ENCODE measurements at regions not wholly inside any gene's neighbourhood (a gene's known extent, or its start where the extent isn't known, plus 50 kb on each side); places are given as distances from the start of the nearest gene placed in this dataset.
A peak's percentile ranks its signal among the peaks of the same experiment; 100 is the strongest.

DNA sequence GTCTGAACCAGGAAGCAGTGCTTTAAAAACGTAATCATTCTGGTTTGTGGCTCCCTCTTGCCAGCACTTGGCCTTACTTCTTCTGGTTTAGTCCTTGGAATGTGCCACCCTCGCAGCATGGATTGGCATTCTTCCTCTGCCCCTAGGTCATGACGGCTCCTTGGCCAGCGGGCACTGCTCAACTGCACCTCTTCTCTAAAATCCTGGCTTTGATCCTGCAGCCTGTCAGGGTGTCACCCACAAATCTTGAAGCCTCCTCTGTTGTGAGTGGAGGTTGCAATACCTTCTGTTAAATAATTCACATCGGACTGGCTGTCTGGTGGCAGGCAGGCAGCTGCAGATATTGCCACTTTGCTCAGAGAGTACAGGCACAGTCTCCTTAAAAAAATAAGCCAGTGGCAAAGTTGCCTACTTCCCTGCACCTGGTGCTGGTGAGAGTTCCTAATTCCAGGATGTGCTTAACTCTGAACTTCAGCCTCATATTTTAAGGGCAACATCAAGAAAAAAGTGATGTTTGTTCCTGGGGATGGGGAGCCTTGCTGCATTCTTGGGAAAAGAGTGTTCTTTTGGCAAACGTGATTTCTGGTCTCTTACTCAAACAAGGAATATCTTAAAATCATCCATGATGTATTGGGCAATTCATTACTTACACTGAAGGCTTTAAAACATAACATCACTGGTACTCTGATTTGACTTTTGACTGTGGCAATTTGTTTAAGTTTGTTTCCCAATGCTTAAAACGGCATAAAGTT lies 179.8 kb downstream of the FOXA2 start:
- DNase-seq (ENCODE audit: low spot score) = no peak

DNA sequence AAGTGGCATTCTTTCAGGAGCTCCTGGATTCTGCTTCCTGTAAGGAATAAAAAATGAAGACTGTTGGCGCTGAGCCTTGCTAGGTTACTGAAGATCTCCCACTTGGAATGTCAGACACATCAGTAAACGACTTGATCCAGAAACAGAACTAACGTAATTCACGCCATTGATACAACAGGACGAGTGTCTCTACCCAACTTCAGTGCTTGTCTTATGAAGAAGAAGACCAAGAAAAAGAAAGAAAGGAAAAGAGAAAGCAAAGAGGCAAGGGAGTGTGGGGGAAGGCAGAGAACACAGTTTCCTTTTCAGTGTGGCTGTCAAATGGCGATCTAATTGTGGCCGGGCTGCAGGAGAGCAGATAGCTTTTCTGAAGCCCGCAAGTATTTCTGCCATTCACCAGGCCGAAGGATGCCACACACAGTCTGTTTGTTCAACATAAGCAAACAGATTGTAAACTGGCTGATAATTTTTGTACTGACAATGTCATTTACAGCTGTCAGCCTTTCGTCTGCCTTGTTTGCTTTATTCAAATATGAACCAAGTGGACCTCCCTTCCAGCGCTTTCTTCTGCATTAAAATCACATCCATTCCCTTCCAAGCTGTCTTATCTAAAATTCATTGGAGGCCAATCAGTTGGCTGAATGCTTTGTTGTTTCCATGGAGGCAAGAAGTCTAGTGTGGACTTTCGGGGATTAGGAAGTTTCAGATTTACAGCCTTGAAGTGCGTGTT lies 180.6 kb downstream of the FOXA2 start:
- DNase-seq (ENCODE audit: low spot score) = no peak

DNA sequence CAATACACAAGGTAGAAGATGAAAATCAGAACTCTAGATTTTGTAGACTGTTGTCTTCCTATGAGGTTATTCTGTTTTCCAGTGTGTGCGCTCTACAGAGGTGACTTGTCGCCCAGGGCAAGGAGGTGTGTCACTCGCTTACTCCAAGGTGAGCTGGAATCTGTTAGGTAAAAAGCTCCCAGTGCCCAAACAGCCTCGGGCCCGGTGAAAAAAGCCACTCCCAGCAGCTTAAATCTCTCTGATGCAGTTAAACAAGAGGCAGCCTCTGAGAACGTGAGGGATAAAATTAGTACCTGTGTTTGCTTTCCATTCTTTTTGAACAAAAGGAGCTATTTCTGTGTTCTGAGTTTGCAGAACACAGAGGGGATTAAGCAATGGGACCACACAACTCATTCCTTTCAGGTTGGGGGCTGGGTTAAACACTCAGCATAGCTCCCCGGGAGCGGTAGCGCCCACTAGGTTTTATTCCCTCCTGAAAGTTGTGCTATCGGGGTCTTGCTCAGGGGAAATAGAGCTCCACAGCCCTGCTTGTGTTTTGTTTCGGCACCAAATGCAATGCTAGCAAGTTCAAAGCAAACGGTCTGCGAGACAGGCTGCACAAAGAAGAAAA lies 181.2 kb downstream of the FOXA2 start:
- DNase-seq (ENCODE audit: low spot score) = no peak

DNA sequence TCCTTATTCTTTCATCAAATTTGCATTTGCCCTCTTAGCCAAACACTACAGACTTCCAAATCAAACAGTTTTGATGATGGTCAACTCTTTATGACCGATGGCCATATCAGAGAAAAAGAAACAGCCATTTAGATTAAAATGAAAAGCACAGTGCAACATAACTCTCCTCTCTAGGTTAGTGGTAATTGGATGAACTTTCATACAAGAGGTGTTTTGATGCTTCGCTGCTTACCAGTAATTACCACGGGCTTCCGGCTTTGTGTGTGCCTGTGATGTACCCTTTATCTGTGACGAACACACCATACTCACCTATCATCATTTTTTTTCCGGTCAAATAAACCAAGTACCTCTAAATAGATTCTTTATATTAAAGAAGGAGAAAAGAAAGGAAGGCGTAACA lies 181.8 kb downstream of the FOXA2 start:
- no peak for DNase-seq (ENCODE audit: low spot score)

DNA sequence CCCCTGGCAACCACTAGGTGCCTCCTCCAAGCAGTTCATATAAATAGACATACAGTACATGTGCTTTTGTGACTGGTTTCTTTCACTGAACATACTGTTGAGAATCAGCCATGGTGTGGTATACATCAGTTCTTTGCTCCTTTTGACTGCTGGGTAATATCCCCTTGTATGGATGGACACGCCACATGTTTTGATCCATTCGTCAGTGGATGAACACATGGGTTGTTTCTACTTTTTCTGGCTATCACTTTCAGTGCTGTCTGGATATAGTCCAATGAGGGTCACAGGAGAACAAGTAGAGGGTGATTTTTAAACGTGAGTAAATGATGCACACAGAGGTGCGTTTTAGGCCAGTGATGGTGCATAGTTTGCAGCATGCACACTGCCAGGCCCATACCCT lies 183.9 kb downstream of the FOXA2 start:
- DNase-seq (ENCODE audit: low spot score) = no peak

DNA sequence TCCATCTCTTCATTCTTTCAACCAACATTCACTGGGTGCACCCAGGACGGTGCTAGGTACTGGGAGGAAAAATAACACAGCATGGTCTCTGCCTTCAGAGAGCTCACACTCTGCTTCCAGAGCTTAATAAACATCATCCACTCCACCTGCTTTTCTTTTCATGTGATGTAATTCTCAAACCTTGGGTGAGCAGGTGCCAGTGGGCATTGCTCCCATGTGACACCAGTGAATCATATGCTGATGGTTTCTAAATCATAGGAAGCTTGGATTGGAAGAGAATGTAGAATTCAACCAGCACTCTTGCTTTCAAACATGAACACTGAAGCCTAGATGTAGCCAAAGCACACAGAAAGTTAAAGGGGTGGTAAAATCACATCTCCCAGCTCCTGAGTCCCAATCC lies 189.8 kb downstream of the FOXA2 start:
- no peak for DNase-seq (ENCODE audit: low spot score)

DNA sequence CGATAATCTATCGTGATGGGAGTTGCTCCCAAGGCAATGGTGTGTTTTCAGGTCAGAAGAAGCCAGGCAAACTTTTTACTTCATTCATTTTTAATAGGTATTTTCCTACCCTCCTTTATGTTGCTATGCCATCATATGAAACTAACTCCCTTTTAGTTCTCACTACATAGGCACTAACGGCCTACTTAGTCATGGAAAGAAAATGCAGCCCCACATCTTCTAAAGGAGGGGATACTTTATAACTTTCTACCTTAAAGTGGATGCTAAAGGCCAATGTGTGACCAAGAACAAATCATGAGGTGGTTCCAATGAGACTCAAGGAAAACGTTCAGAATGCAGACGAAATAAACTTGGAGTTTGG lies 193.8 kb downstream of the FOXA2 start:
- no peak for DNase-seq (ENCODE audit: low spot score)

DNA sequence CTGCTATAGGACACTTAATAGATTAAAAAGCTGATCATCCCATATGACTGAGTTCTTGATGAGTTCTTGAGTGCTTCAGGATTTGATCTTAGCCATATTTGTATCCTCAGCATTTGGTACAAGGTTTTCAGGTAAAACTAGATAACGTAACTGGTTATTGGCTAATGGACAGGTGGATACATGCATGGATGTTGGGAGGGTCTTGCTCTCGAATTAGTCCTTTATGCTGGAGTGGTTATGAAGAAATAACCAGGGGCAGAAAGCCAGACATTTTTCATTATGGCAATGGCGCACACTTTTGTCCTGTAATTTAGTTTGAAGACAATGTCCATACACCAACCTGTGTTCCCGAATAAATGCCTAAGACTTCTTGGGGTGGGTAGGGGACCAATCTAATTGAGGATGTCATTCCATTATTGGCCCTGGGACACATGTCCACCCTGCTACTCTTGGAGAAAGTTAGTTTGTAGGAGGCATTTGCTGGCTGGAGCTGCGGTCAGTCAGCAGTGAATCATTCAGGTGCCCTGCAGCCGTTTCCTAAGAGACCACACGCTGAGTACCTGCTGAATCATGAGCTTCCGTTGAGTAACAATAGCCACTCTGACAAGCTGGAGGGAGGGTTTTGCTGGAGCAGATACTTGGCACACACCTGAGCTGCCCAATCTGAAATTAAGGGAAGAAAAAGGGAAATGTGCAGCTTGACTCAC lies 194.4 kb downstream of the FOXA2 start:
- peak; percentile 82 for DNase-seq (ENCODE audit: low spot score)

DNA sequence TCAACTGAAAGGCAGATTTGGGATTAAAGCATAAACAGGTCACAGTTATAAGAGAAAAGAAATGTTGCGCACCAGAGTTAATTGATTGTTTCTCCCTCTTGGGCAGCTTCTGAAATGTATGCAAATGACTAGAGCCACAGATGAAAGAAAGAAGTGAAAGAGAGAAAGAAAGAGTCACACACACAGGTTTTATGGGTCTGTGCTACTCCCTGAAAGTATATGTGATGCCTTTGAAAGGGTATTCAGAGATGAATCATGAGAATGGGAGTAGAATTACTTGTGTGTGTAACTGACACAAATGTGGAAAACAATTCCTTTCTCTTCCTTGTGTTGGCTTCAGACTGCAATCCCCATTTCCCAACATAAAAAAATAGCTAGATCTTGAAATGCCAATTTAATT lies 196.9 kb downstream of the FOXA2 start:
- no peak for DNase-seq (ENCODE audit: low spot score)

DNA sequence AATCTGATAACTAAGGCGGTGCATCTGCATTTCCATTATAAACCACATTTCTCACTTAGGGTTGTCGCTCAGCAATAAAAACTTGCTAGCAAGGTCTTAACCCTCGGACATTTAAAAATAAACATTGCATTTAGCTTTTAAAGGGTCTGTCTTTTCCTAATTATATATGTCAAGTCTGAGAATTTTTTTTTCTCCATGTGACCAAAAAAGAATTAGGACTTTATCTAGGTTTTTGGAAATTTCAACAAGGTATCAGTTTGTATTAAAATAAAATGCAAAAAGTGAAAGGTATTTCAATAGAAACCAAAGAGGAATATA lies 198.1 kb downstream of the FOXA2 start:
- no peak for DNase-seq (ENCODE audit: low spot score)

DNA sequence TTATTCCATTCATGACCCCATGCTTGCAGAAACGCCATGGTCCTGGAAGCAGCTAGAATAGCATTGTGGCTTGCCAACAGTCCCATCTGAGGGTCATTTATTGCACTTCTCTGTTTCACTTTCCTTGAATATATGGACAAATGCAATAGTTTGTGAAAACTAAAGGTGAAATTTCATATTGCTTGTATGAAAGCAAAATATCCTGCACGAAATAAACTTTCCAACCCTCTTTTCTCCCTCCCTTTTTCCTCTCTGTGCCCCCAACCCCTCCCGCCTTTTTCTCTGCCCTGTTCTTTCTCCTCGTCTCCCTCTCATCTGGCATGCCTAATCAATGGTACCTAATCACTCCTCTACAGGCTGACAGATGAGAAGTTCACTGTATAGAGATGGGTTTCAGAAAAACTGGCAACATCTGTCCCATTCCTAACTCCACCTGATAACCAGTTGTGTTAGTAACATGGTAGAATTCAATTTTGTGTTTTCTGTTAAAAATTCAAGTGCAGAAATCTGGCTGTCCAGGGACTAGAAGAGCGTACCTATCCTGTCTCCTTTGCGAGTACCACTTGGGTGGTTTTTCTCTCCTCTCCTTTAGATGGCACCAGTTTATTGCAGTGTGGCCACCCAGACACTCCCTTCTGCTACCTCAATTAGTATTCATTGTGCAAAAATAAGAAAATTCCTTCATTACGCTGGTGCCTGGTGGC lies 198.6 kb downstream of the FOXA2 start:
- DNase-seq (ENCODE audit: low spot score) = peak; percentile 16

DNA sequence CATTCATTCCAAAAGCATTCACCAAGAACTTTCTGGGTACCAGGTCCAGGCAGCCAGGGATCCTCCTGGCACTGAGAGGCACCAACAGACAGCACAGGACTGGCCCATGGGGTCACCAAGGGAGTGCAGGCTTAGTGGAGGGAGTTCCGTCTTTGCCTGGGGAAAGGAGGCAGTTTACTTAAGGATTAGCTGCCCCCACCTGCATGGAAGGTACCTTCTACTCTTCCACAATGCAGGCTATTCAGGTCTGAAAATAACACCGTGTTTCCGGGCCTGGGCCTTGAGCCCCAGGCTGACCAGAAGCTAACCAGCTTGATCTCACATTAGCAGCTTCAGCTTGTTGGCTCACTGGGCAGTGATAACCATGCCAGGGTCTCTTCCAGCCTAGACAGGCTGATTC lies 199.4 kb downstream of the FOXA2 start:
- DNase-seq (ENCODE audit: low spot score) = no peak

DNA sequence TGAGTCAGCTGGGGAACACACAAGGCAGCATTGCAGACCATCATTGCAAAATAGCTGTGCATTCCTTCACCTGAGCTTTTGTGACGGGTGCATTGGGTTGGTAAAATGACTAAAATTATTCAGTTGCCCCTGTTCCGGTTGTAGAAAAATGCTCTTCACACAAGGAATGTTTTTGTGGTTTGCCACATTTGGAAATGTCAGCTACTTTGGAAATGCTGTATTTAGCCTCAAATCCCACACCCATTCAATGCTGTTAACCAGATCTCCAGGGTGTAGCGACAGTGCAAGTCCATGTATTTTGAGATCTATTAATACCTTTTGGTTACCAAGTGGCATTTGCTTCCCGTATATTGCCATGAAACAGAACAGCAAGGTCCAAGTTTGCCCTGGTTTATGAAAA lies 201.2 kb downstream of the FOXA2 start:
- no peak for DNase-seq (ENCODE audit: low spot score)

DNA sequence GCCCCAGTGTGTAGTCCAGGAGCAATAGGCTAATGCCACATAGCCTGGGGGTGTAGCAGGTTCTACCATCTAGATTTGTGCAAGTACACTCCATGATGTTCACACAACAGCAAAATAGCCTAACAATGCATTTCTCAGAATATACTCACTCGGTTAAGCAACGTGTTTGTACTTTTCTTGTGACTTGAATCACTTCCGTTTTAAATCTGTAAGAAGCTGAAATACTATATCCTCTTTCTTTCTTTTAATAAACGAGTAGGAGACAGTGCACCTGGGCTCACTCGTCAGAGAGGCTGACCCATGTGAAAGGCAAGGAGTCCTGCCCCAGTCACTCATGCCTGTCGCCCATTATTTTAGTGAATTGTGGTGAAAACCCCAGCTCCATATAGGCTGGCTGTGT lies 201.6 kb downstream of the FOXA2 start:
- DNase-seq (ENCODE audit: low spot score) = no peak

DNA sequence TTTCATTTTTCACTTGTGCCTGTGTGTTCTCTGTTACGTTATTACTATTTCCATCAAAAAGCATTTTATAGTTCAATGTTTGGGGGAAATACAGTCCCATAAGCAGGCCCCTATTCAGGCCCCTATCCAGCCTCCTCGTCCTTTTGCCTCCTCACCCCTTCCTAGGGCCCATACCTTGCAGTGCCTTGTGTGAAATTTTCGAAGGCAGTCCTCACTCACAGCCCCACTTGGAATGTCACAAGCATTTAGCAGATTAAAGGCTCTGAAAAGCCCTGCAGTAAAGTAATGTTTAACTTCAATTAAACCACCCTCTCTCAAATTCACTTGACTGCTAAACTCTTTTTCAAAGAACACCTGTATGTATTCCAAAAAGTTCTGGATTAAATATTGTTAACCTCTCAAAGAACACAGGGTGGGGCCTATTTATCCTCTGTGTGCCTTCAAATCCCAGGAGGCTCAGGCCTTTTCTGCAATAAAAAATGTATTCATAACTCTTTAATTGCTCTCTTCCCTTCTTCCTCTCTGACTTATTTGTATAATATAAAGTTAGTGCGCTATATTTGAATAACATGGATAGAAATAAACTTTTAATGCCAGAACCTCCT lies 202.5 kb downstream of the FOXA2 start:
- no peak for DNase-seq (ENCODE audit: low spot score)

DNA sequence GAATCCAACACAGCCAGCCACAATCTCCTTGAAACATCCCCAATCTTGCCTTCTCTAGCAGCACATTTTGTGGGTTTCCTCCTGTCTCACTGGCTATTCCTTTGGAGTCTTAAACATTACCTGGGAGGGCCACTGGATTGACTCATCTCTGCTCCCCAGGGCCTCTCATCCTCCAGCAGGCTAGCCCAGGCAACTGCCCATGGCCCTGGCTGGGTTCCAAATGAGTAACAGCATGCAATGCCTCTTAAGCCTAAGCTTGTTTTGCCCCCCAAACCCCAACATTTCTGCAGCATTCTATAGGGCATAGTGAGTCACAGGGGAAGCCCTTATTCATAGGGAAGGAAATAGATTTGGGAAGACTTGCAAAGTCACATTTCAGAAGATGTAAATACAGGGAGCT lies 204.9 kb downstream of the FOXA2 start:
- DNase-seq (ENCODE audit: low spot score) = peak; percentile 84

DNA sequence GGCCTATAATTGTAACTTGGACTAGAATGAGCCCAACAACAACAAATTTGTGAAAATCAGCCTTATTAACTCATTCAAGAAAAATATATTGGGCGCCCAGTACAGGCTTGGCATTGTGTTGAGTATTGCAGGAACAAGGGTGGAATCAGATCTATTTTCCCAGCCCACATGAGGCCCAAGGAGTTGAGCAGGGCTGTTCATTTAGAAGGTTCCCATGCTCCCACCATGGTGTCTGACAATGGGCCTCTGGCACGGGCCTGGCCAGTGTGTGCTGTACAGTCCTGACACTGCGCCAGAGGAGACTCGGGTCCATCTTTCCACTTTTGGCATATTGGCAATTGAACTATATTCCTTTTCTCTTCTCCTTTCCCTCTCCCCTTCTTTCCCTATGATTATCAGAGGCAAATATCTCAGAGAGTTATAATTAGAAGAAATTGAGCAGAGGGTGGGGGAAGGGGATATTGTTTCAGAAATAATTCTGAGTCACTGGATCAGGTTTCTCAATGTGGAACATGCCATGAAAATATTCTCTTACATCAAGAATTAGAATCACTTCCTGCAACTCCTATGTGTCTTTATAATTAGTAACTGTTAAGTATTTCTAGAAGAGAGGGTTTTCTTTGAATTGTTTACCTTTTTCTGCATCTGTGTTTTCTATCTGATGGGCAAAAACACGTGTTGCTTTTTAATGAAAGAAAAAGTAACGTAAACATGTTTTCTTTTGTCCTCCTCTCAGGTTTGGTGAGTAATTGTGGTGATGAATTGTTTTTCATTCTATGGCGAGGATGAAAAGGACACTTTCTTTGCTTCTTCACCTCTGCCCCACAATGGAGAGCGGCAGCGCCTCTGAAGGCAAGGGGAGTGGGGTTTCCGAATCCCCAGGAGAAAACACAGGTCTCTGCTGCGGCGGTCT lies 209.4 kb downstream of the FOXA2 start:
- no peak for DNase-seq (ENCODE audit: low spot score)

DNA sequence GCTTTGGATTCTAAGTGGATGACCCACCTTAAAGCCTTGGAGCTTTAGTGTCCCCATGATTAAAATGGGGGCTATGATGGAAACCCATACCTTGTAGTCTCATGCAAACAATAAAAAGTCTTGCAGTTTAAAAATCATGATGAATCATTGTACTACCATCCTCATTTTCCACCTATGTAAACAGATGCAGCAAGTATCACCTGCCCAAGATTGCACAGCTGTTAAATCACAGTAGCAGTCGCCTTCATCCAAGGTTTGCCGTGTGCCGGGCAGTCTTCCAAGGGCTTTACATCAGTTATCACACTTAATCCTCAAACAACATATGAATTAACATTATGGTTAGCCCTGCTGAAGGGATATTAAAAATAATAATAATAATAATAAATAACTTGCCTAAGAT lies 210.3 kb downstream of the FOXA2 start:
- no peak for DNase-seq (ENCODE audit: low spot score)

DNA sequence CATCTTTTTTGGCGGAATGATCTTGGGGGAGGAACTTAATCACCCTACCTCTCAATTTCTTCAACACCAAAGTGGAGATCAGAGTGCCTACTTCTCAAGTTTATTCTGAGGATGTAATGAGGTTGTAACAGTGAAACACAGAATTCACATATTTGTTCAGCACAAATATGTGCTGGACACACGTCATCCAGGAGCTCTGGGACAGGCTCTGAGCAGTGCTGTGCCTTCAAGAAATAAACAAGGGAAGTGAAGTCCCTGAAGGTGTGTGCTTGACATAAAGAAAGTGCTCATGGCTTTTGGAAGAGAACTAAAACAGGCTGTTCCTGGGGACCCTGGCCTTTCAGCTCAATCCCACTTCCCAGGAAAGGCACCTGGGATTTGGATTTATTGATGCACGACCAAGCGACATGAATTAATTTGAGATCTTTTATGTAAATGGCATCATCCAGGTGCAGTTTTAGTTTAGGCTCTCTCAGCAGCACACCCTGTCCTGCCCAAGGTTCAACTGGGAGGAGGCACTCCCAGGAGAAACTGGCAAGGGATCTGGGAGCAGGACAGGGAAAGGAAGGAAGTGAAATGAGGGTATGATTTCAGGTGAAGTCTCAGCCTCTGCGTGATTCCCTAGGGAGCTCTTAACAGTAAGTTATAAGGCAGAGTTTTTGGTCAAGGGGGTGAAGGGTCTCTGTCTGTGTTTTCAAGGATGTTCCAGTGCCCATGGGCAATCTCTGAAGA lies 211.0 kb downstream of the FOXA2 start:
- DNase-seq (ENCODE audit: low spot score) = no peak

DNA sequence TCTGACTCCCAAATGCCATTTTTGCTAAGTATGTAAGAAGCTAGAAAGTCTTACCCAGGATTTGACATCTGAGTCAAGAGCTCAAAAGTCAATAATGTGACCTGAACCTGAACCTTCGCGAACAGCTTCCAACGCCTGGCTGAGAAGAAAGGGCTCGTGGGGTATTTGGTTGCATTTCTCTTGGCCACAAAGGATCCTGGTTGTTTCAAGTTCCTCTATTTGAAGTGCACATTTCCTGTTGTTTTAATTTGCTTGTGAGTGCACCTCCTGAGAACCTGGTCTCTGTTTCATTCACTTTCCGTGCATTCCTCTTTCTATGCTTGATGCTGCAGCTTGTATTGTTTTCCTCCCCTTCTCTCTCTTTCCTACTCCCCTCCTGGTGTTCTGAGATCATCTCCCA lies 212.5 kb downstream of the FOXA2 start:
- DNase-seq (ENCODE audit: low spot score) = no peak

Data from LoVo (cell line).